IMR-90 (cell line): ENCODE measurements at regions not wholly inside any gene's neighbourhood (a gene's known extent, or its start where the extent isn't known, plus 50 kb on each side); places are given as distances from the start of the nearest gene placed in this dataset.

Source experiments
- ATAC-seq: fragments of 200-7000 bp; cut with Tn5 transposase; 2 replicates; pipeline ENCODE4 v1.9.1; 2020; ENCODE audit warnings: low read depth, mild to moderate bottlenecking, moderate library complexity
- BruUV-seq: library from RNA; stranded (reverse); fragments of 400-500 nt; replicated peaks from 2 replicates; lab custom pipeline; 2021; lab: Mats Ljungman, UMichigan
- CTCF ChIA-PET: fragments of 300-600 bp; formaldehyde crosslinking; extraction: SDS; loops from one replicate; lab custom pipeline; 2021; ENCODE audit warnings: antibody characterized with exemption; lab: Yijun Ruan, JAX
- POLR2A ChIA-PET: fragments of 300-600 bp; sonication (Branson Sonifier 250); formaldehyde crosslinking; loops from one replicate; lab custom pipeline; 2022; ENCODE audit warnings: antibody characterized with exemption; ENCODE audit not compliant: unreplicated experiment; lab: Charles Lee
- DNase-seq: peaks from one replicate; pipeline ENCODE4 v3.0.0; 2013
- H2AFZ ChIP-seq: replicated peaks from 2 replicates; pipeline ENCODE3; 2013; ENCODE audit warnings: low read length, mild to moderate bottlenecking; ENCODE audit not compliant: poor library complexity
- H2AK5ac ChIP-seq: 2 replicates; pipeline ENCODE4 v1.6.1; 2013; ENCODE audit warnings: low read depth, low read length, inconsistent platforms
- H2AK9ac ChIP-seq: replicated peaks from 2 replicates; pipeline ENCODE3; 2013; ENCODE audit warnings: mild to moderate bottlenecking, low read depth, low read length, moderate library complexity; ENCODE audit not compliant: poor library complexity
- H2BK120ac ChIP-seq: 2 replicates; pipeline ENCODE4 v1.6.1; 2013; ENCODE audit warnings: low read depth, low read length, inconsistent platforms
- H2BK15ac ChIP-seq: 3 replicates; pipeline ENCODE4 v1.6.1; 2013; ENCODE audit warnings: low read depth, low read length, inconsistent platforms
- H2BK20ac ChIP-seq: 2 replicates; pipeline ENCODE4 v1.6.1; 2013; ENCODE audit warnings: low read depth, mild to moderate bottlenecking, inconsistent platforms, low read length, moderate library complexity
- H2BK5ac ChIP-seq: 2 replicates; pipeline ENCODE4 v1.6.1; 2013; ENCODE audit warnings: mild to moderate bottlenecking, low read depth, low read length, inconsistent platforms; ENCODE audit not compliant: poor library complexity, severe bottlenecking
- H3K14ac ChIP-seq: replicated peaks from 2 replicates; pipeline ENCODE4 v1.6.1; 2013; ENCODE audit warnings: low read depth, low read length, inconsistent platforms
- H3K18ac ChIP-seq: 2 replicates; pipeline ENCODE4 v1.6.1; 2013; ENCODE audit warnings: low read depth, low read length, control low read depth
- H3K23ac ChIP-seq: 2 replicates; pipeline ENCODE4 v1.6.1; 2013; ENCODE audit warnings: low read depth, low read length, inconsistent platforms
- H3K27ac ChIP-seq: 2 replicates; pipeline ENCODE4 v1.5.1; 2013; ENCODE audit warnings: mild to moderate bottlenecking, control low read depth, low read length; ENCODE audit not compliant: insufficient read depth
- H3K27me3 ChIP-seq: 2 replicates; pipeline ENCODE4 v1.6.1; 2013; ENCODE audit warnings: low read length; ENCODE audit not compliant: control insufficient read depth, insufficient read depth
- H3K36me3 ChIP-seq: 2 replicates; pipeline ENCODE4 v1.6.1; 2013; ENCODE audit warnings: low read length, mixed read lengths; ENCODE audit not compliant: control insufficient read depth, insufficient read depth
- H3K4ac ChIP-seq: 2 replicates; pipeline ENCODE4 v1.6.1; 2013; ENCODE audit warnings: low read depth, low read length, inconsistent platforms
- H3K4me1 ChIP-seq: 2 replicates; pipeline ENCODE4 v1.6.1; 2013; ENCODE audit warnings: low read length, mixed read lengths; ENCODE audit not compliant: control insufficient read depth, insufficient read depth
- H3K4me2 ChIP-seq: 2 replicates; pipeline ENCODE4 v1.6.1; 2013; ENCODE audit warnings: low read depth, mild to moderate bottlenecking, control low read depth, low read length, moderate library complexity
- H3K4me3 ChIP-seq: 2 replicates; pipeline ENCODE4 v1.5.1; 2013; ENCODE audit warnings: low read depth, mild to moderate bottlenecking, control low read depth, low read length, moderate library complexity; ENCODE audit not compliant: insufficient read depth
- H3K56ac ChIP-seq: 2 replicates; pipeline ENCODE4 v1.6.1; 2013; ENCODE audit warnings: low read length, inconsistent platforms; ENCODE audit not compliant: insufficient read depth; ENCODE audit errors: extremely low read depth
- H3K79me1 ChIP-seq, 2 experiments: 2 replicates each; pipeline ENCODE4 v1.6.1; 2013; ENCODE audit warnings: low read length in 2 of 2, inconsistent platforms in 1 of 2, low read depth in 1 of 2
- H3K9ac ChIP-seq: 2 replicates; pipeline ENCODE4 v1.6.1; 2013; ENCODE audit warnings: low read depth, low read length, control low read depth
- H3K9me1 ChIP-seq: 2 replicates; pipeline ENCODE4 v1.6.1; 2013; ENCODE audit warnings: low read length, inconsistent platforms; ENCODE audit not compliant: insufficient read depth
- H3K9me3 ChIP-seq: 2 replicates; pipeline ENCODE4 v1.6.1; 2013; ENCODE audit warnings: low read length; ENCODE audit not compliant: control insufficient read depth, insufficient read depth
- H4K20me1 ChIP-seq: 2 replicates; pipeline ENCODE4 v1.6.1; 2013; ENCODE audit warnings: low read length, inconsistent platforms; ENCODE audit not compliant: insufficient read depth
- H4K5ac ChIP-seq: 2 replicates; pipeline ENCODE4 v1.6.1; 2013; ENCODE audit warnings: mild to moderate bottlenecking, low read depth, low read length, control low read depth
- H4K8ac ChIP-seq, 2 experiments: 2 replicates each; pipeline ENCODE4 v1.6.1; 2013; ENCODE audit warnings: low read depth in 2 of 2, low read length in 2 of 2, control low read depth in 1 of 2, inconsistent platforms in 1 of 2
- H4K91ac ChIP-seq: 2 replicates; pipeline ENCODE4 v1.6.1; 2013; ENCODE audit warnings: low read depth, low read length, inconsistent platforms; ENCODE audit not compliant: insufficient read depth
- BHLHE40 ChIP-seq: fragments of 150-350 bp; IDR thresholded peaks from 2 replicates; pipeline ENCODE4 v1.6.1; 2016; ENCODE audit warnings: mild to moderate bottlenecking, low read depth, low read length
- ELK1 ChIP-seq: fragments of 150-350 bp; IDR thresholded peaks from 2 replicates; pipeline ENCODE4 v1.6.1; 2016; ENCODE audit warnings: low read depth, mild to moderate bottlenecking, low read length, moderate library complexity, borderline replicate concordance
- MAFK ChIP-seq: IDR thresholded peaks from 2 replicates; pipeline ENCODE4 v1.6.1; 2012; ENCODE audit warnings: low read depth, low read length, improper control_type of control experiment
- MXI1 ChIP-seq: IDR thresholded peaks from 2 replicates; pipeline ENCODE4 v1.6.1; 2012; ENCODE audit warnings: low read depth, mild to moderate bottlenecking, low read length, moderate library complexity, borderline replicate concordance
- NFE2L2 ChIP-seq: fragments of 150-350 bp; IDR thresholded peaks from 2 replicates; pipeline ENCODE4 v1.6.1; 2016; ENCODE audit warnings: low read depth, mild to moderate bottlenecking, low read length
- POLR2A ChIP-seq: IDR thresholded peaks from 2 replicates; pipeline ENCODE4 v1.6.1; 2012; ENCODE audit warnings: mild to moderate bottlenecking, low read depth, low read length
- RAD21 ChIP-seq: IDR thresholded peaks from 2 replicates; pipeline ENCODE4 v1.6.1; 2012; ENCODE audit warnings: low read length, improper control_type of control experiment
- WGBS, 2 experiments: methylation state at CpG; one replicate each; pipeline versions ENCODE4 v1.1.5 to v1.1.7; 2013; ENCODE audit warnings: missing lambda C conversion rate in 2 of 2; ENCODE audit not compliant: insufficient read length in 1 of 2; ENCODE audit errors: extremely low coverage in 2 of 2; 5-methylcytosine and 5-hydroxymethylcytosine counted together
- dilution Hi-C: fragments of 300-500 bp; cut with HindIII; formaldehyde crosslinking; loops from one replicate; pipeline ENCODE4 v1.14.3; 2018; ENCODE audit warnings: low sequenced_read_pairs; ENCODE audit not compliant: unreplicated experiment
- in situ Hi-C: fragments of 300-500 bp; cut with MboI; formaldehyde crosslinking; loops from 3 replicates; pipeline ENCODE4 v1.14.3; 2019; ENCODE audit warnings: low sequenced_read_pairs, inconsistent platforms, mixed read lengths
- intact Hi-C: fragments of 100-400 bp; cut with micrococcal nuclease; formaldehyde crosslinking; loops from 2 replicates; pipeline ENCODE4 v1.10.0; 2022
- TF ChIP-seq, protein P1 (sequence below): fragments of 150-350 bp; IDR thresholded peaks from 2 replicates; pipeline ENCODE4 v1.6.1; 2017; ENCODE audit warnings: mild to moderate bottlenecking, antibody characterized with exemption, low read length, low read depth

DNA sequence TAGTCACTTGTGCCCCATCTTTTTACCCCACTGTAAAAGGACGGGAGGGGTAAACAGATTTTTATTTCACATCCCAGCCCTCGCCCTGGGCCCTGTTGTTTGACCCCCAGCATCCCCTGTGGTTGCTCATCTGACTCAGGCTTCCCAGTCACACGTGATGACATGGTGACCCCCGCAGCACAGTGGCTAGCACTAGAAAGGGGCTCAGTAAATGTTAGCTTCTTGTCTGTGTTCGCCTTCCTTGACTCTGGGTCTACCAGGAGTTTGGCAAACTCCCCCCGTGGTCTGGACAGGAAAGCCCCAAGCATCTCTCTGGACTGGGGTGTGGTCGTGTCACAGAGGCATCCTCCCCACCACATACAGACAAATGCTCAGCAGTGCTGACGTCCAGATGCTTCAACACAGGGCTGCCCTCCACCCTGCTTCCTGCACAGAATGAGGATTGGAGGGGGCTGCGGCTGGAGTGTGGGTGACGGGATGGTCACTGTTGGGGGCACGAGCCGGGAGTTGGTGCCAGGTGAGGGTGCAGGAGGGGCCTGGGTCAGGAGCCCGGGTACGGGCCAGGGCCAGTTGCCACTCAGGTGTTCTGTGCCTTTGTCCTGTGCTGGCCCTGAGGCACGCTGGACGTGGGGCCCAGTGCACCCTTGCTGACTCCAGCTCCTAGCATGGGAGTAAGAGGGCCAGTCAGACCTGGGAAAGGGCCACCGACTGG lies 69.1 kb downstream of the METRNL start:
- no peak overlapping the region for H3K23ac ChIP-seq
- ATAC-seq (no peak), DNase-seq (no peak)
- no TSS peak for BruUV-seq
- H3K9me1 ChIP-seq = 0 out of 2 replicates have a peak, but pooled peaks cover 2% of the 10 kb centered on the region
- ChIA-PET CTCF (interaction anchor here (0.6 kb wide), 1 partner anchor 7 kb away, joined by 4 read pairs; no protein-coding TSS in a partner anchor), POLR2A (no interaction called here)
- H2BK15ac ChIP-seq = no peak overlapping the region
- H3K27ac ChIP-seq = no peak overlapping the region
- WGBS, 2 experiments = 82% methylated on average over 3 of the region's 17 CpGs; no CpG with 5 or more reads in 1 of the 2 experiments
- peaks cover 12% of the 10 kb centered on the region; the same call in 1 of the 2 replicates for H3K4me1 ChIP-seq
- H2BK5ac ChIP-seq = no peak overlapping the region
- no peak overlapping the region for H3K4me2 ChIP-seq
- no peak overlapping the region for H3K18ac ChIP-seq
- H2AK5ac ChIP-seq = no peak overlapping the region
- H2AFZ ChIP-seq = no peak overlapping the region
- H3K9me3 ChIP-seq = peaks cover 5% of the 10 kb centered on the region
- H2BK20ac ChIP-seq = no peak overlapping the region
- H2BK120ac ChIP-seq = no peak overlapping the region
- H3K79me1 ChIP-seq = no peaks in the 10 kb centered on the region
- H4K91ac ChIP-seq = no peak overlapping the region
- no peak for TF ChIP-seq MAFK
- no peak for TF ChIP-seq POLR2A
- TF ChIP-seq MXI1 = no peak
- TF ChIP-seq, protein P1, sequence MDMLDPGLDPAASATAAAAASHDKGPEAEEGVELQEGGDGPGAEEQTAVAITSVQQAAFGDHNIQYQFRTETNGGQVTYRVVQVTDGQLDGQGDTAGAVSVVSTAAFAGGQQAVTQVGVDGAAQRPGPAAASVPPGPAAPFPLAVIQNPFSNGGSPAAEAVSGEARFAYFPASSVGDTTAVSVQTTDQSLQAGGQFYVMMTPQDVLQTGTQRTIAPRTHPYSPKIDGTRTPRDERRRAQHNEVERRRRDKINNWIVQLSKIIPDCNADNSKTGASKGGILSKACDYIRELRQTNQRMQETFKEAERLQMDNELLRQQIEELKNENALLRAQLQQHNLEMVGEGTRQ = no peak
- TF ChIP-seq RAD21 = no peak
- TF ChIP-seq NFE2L2 = no peak
- no peak for TF ChIP-seq ELK1
- no peak for TF ChIP-seq BHLHE40
- no peaks in the 10 kb centered on the region for H4K20me1 ChIP-seq
- H4K5ac ChIP-seq = no peak overlapping the region
- no peak overlapping the region for H3K14ac ChIP-seq
- no peaks in the 10 kb centered on the region for H3K36me3 ChIP-seq
- no peak overlapping the region for H3K56ac ChIP-seq
- no peak overlapping the region for H2AK9ac ChIP-seq
- intact Hi-C loops (no loop called here), dilution Hi-C loops (no loop called here), in situ Hi-C loops (no loop called here)
- H3K4me3 ChIP-seq = no peak overlapping the region
- no peak overlapping the region for H3K9ac ChIP-seq
- H4K8ac ChIP-seq = no peak overlapping the region
- H3K4ac ChIP-seq = no peak overlapping the region
- peaks cover 26% of the 10 kb centered on the region for H3K27me3 ChIP-seq
